HepG2 (cell line): ENCODE measurements at regions not wholly inside any gene's neighbourhood (a gene's known extent, or its start where the extent isn't known, plus 50 kb on each side); places are given as distances from the start of the nearest gene placed in this dataset.

Source experiments
- ATAC-seq: fragments of 200-7000 bp; cut with Tn5 transposase; 3 replicates; pipeline ENCODE4 v1.9.1; 2020; ENCODE audit warnings: mild to moderate bottlenecking, moderate library complexity
- BruUV-seq: library from RNA; stranded (reverse); fragments of 400-500 nt; replicated peaks from 2 replicates; lab custom pipeline; 2021; lab: Mats Ljungman, UMichigan
- CTCF ChIA-PET: fragments of 300-600 bp; formaldehyde crosslinking; extraction: SDS; loops from one replicate; lab custom pipeline; 2021; ENCODE audit warnings: low total read pairs, inconsistent platforms, low intra/inter-chr PET ratio; lab: Yijun Ruan, JAX
- POLR2A ChIA-PET: fragments of 350-600 bp; sonication (Branson Sonifier 250); formaldehyde crosslinking; loops from one replicate; lab custom pipeline; 2020; ENCODE audit warnings: antibody characterized with exemption, inconsistent platforms; lab: Yijun Ruan, JAX
- DNase-seq: peaks from one replicate; pipeline ENCODE4 v3.0.0-alpha.2; 2015; ENCODE audit warnings: low spot score
- FAIRE-seq: peaks from 3 replicates; lab custom pipeline; 2011; peaks lifted over from hg19 to GRCh38; lab: Jason Lieb, UNC
- H2AFZ ChIP-seq: one replicate; pipeline ENCODE4 v1.6.1; 2011; ENCODE audit warnings: low read length, inconsistent platforms
- H3K27ac ChIP-seq: fragments of 300-600 bp; 3 replicates; pipeline ENCODE4 v1.8.0; 2011; ENCODE audit warnings: mixed run types, mild to moderate bottlenecking, mixed read lengths, low read length, inconsistent platforms; ENCODE audit not compliant: insufficient read depth; ENCODE audit errors: extremely low read length
- H3K27me3 ChIP-seq, 2 experiments: fragments of 200-600 bp in 1 of 2; 2 replicates in 1 of 2; 3 replicates in 1 of 2; pipeline versions ENCODE4 v1.6.0 to v1.8.0; 2011; ENCODE audit warnings: low read length in 2 of 2, mild to moderate bottlenecking in 2 of 2, moderate library complexity in 2 of 2, inconsistent platforms in 1 of 2; ENCODE audit not compliant: insufficient read depth in 2 of 2, control insufficient read depth in 1 of 2
- H3K36me3 ChIP-seq, 2 experiments: fragments of 200-600 bp in 1 of 2; replicated peaks in 1 of 2; 2 replicates in 1 of 2; 3 replicates in 1 of 2; pipeline versions ENCODE4 v1.5.1 to v1.8.0; 2011; ENCODE audit warnings: low read length in 2 of 2, inconsistent platforms in 1 of 2; ENCODE audit not compliant: insufficient read depth in 2 of 2, control insufficient read depth in 1 of 2
- H3K4me1 ChIP-seq: 2 replicates; pipeline ENCODE4 v1.5.1; 2012; ENCODE audit warnings: low read length, inconsistent platforms; ENCODE audit not compliant: insufficient read depth
- H3K4me2 ChIP-seq: 2 replicates; pipeline ENCODE4 v1.6.0; 2011; ENCODE audit warnings: low read depth, low read length, inconsistent platforms
- H3K4me3 ChIP-seq, 3 experiments: fragments of 200-600 bp in 1 of 3; sonication (generic), shearing (Covaris generic) in 1 of 3; replicated peaks in 1 of 3; 2 replicates each; pipeline ENCODE4 v1.5.1; 2011 to 2016; ENCODE audit warnings: low read length in 3 of 3, inconsistent platforms in 2 of 3, low read depth in 2 of 3, mild to moderate bottlenecking in 2 of 3, control low read depth in 1 of 3, mixed read lengths in 1 of 3; ENCODE audit not compliant: insufficient read depth in 1 of 3
- H3K79me2 ChIP-seq: one replicate; pipeline ENCODE4 v1.6.1; 2011; ENCODE audit warnings: low read length, inconsistent platforms; ENCODE audit not compliant: insufficient read depth
- H3K9ac ChIP-seq: 2 replicates; pipeline ENCODE4 v1.6.0; 2011; ENCODE audit warnings: mild to moderate bottlenecking, low read depth, low read length, inconsistent platforms; ENCODE audit not compliant: insufficient read depth
- H3K9me3 ChIP-seq: 2 replicates; pipeline ENCODE4 v1.5.1; 2012; ENCODE audit warnings: mild to moderate bottlenecking, low read length
- H4K20me1 ChIP-seq: 2 replicates; pipeline ENCODE4 v1.6.0; 2011; ENCODE audit warnings: inconsistent platforms, mild to moderate bottlenecking, low read length, moderate library complexity; ENCODE audit not compliant: insufficient read depth
- IKZF1 ChIP-seq: fragments of 450-650 bp; IDR thresholded peaks from 2 replicates; pipeline ENCODE4 v1.7.1; 2016
- MLX ChIP-seq: IDR thresholded peaks from 2 replicates; pipeline ENCODE4 v1.6.1; 2016
- NFATC3 ChIP-seq: sonication (generic); formaldehyde crosslinking; IDR thresholded peaks from 2 replicates; pipeline ENCODE4 v1.5.1; 2020; ENCODE audit warnings: mild to moderate bottlenecking, missing genetic modification reagents
- RBM22 ChIP-seq: fragments of 200-400 bp; formaldehyde crosslinking; optimal IDR thresholded peaks from 2 replicates; pipeline ENCODE3; 2017; ENCODE audit warnings: mild to moderate bottlenecking, low read length, moderate library complexity
- RBM39 ChIP-seq: fragments of 200-400 bp; formaldehyde crosslinking; IDR thresholded peaks from one replicate; pipeline ENCODE4 v1.6.1; 2018; ENCODE audit warnings: antibody characterized with exemption, mild to moderate bottlenecking, low read depth, low read length; ENCODE audit not compliant: poor library complexity, severe bottlenecking
- RERE ChIP-seq: IDR thresholded peaks from 2 replicates; pipeline ENCODE4 v1.6.1; 2016; ENCODE audit warnings: low read depth, missing genetic modification reagents, missing compliant biosample characterization
- RNF219 ChIP-seq: sonication (generic); formaldehyde crosslinking; IDR thresholded peaks from 2 replicates; pipeline ENCODE4 v1.5.0; 2020; ENCODE audit warnings: mild to moderate bottlenecking, missing genetic modification reagents
- SOX6 ChIP-seq, 2 experiments: fragments of 450-650 bp in 1 of 2; sonication (generic) in 1 of 2; formaldehyde crosslinking in 1 of 2; IDR thresholded peaks; 2 replicates each; pipeline versions ENCODE4 v1.4.0 to v1.6.1; 2017 to 2020; ENCODE audit warnings: antibody characterized with exemption in 1 of 2, mild to moderate bottlenecking in 1 of 2, missing genetic modification reagents in 1 of 2
- THAP11 ChIP-seq: IDR thresholded peaks from 2 replicates; pipeline ENCODE4 v1.6.1; 2016; ENCODE audit warnings: missing biosample characterization, missing genetic modification reagents
- ZNF44 ChIP-seq: sonication (generic); formaldehyde crosslinking; IDR thresholded peaks from 2 replicates; pipeline ENCODE4 v1.5.1; 2020; ENCODE audit warnings: mild to moderate bottlenecking, missing genetic modification reagents
- ZNF703 ChIP-seq: sonication (generic); formaldehyde crosslinking; IDR thresholded peaks from 2 replicates; pipeline ENCODE4 v1.5.1; 2020; ENCODE audit warnings: missing genetic modification reagents, mild to moderate bottlenecking, moderate library complexity, borderline replicate concordance
- WGBS: methylation state at CpG from one replicate; pipeline ENCODE4 v1.1.6; 2017; ENCODE audit warnings: low lambda C conversion rate; 5-methylcytosine and 5-hydroxymethylcytosine counted together
- in situ Hi-C: cut with HindIII; loops from 2 replicates; pipeline ENCODE4 v1.10.0; 2017; ENCODE audit warnings: low pct_unique_long_range_greater_than_20kb; ENCODE audit not compliant: extremely low pct_ligation_motif_present
- intact Hi-C: fragments of 100-400 bp; cut with micrococcal nuclease; formaldehyde crosslinking; loops from one replicate; pipeline ENCODE4 v1.10.0; 2022; ENCODE audit not compliant: unreplicated experiment
- TF ChIP-seq, protein P1 (sequence below): IDR thresholded peaks from 2 replicates; pipeline ENCODE4 v1.6.1; 2012; ENCODE audit warnings: low read depth, low read length, improper control_type of control experiment
- TF ChIP-seq, protein P2 (sequence below): sonication (generic); formaldehyde crosslinking; IDR thresholded peaks from 2 replicates; pipeline ENCODE4 v1.4.0; 2020; ENCODE audit warnings: mild to moderate bottlenecking, missing genetic modification reagents

- TF ChIP-seq RERE (CRISPR knock-in tag) = no peak
- no peak for TF ChIP-seq ZNF703
- TF ChIP-seq IKZF1 = no peak
- TF ChIP-seq RBM22 = no peak
- no peak for TF ChIP-seq MLX
- no peak for TF ChIP-seq NFATC3
- TF ChIP-seq RBM39 = no peak
These were observed 341.1 kb downstream of the PDCD6IP start (continued) for GRCh38 chr3:34139566-34139965.

GRCh38 chr3:34140616-34141015 lies 342.2 kb downstream of the PDCD6IP start:
- ChIA-PET CTCF (no interaction called here), POLR2A (no interaction called here)
- Histone ChIP-seq H3K36me3 (no peaks in the 10 kb centered on the region), H3K4me1 (no peaks in the 10 kb centered on the region), H2AFZ (no peak overlapping the region), H3K27ac (no peak overlapping the region), H3K4me2 (no peak overlapping the region), H3K9ac (no peak overlapping the region), H3K9me3 (no peaks in the 10 kb centered on the region), H3K4me3 (no peak overlapping the region), H4K20me1 (no peaks in the 10 kb centered on the region), H3K79me2 (no peaks in the 10 kb centered on the region), H3K27me3 (no peaks in the 10 kb centered on the region)
- ATAC-seq (no peak), DNase-seq (no peak), FAIRE-seq (no peak)
- WGBS = 3% methylated on average over 1 of the region's 1 CpG
- intact Hi-C loops = no loop called here
- in situ Hi-C loops = no loop called here
- BruUV-seq = no TSS peak
- TF ChIP-seq, protein P1, sequence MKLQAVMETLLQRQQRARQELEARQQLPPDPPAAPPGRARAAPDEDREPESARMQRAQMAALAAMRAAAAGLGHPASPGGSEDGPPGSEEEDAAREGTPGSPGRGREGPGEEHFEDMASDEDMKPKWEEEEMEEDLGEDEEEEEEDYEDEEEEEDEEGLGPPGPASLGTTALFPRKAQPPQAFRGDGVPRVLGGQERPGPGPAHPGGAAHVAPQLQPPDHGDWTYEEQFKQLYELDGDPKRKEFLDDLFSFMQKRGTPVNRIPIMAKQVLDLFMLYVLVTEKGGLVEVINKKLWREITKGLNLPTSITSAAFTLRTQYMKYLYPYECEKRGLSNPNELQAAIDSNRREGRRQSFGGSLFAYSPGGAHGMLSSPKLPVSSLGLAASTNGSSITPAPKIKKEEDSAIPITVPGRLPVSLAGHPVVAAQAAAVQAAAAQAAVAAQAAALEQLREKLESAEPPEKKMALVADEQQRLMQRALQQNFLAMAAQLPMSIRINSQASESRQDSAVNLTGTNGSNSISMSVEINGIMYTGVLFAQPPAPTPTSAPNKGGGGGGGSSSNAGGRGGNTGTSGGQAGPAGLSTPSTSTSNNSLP = no peak
- TF ChIP-seq THAP11 (CRISPR knock-in tag) = no peak
- no peak for TF ChIP-seq ZNF44 (CRISPR knock-in tag)
- no peak for TF ChIP-seq SOX6 (IDR thresholded peaks at IDR 0.05)
- TF ChIP-seq SOX6 (CRISPR knock-in tag; IDR thresholded peaks at IDR 0.05) = no peak
- TF ChIP-seq, protein P2, sequence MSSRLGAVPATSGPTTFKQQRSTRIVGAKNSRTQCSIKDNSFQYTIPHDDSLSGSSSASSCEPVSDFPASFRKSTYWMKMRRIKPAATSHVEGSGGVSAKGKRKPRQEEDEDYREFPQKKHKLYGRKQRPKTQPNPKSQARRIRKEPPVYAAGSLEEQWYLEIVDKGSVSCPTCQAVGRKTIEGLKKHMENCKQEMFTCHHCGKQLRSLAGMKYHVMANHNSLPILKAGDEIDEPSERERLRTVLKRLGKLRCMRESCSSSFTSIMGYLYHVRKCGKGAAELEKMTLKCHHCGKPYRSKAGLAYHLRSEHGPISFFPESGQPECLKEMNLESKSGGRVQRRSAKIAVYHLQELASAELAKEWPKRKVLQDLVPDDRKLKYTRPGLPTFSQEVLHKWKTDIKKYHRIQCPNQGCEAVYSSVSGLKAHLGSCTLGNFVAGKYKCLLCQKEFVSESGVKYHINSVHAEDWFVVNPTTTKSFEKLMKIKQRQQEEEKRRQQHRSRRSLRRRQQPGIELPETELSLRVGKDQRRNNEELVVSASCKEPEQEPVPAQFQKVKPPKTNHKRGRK (CRISPR knock-in tag) = no peak
- no peak for TF ChIP-seq RNF219 (CRISPR knock-in tag)
